Subcutaneous abdominal adipose tissue (tissue), 5 donors: ENCODE measurements at regions not wholly inside any gene's neighbourhood (a gene's known extent, or its start where the extent isn't known, plus 50 kb on each side); places are given as distances from the start of the nearest gene placed in this dataset.

Experiments
- H3K27ac ChIP-seq: one replicate; pipeline ENCODE4 v1.7.0; 2013; ENCODE audit warnings: low read depth, mild to moderate bottlenecking, inconsistent platforms, low read length, moderate library complexity
- H3K27me3 ChIP-seq, 5 donors: one replicate each; pipeline ENCODE4 v1.7.0; 2013; ENCODE audit warnings: low read length in 5 of 5, inconsistent platforms in 1 of 5; ENCODE audit not compliant: control insufficient read depth in 5 of 5, insufficient read depth in 4 of 5
- H3K36me3 ChIP-seq, 5 donors: one replicate each; pipeline ENCODE4 v1.7.0; 2013; ENCODE audit warnings: low read length in 5 of 5; ENCODE audit not compliant: control insufficient read depth in 5 of 5, insufficient read depth in 5 of 5
- H3K4me1 ChIP-seq, 5 donors: one replicate each; pipeline ENCODE4 v1.7.0; 2013; ENCODE audit warnings: low read length in 5 of 5, mild to moderate bottlenecking in 3 of 5, moderate library complexity in 1 of 5; ENCODE audit not compliant: control insufficient read depth in 5 of 5, insufficient read depth in 5 of 5
- H3K4me3 ChIP-seq, 5 donors: one replicate each; pipeline ENCODE4 v1.7.0; 2013; ENCODE audit warnings: low read length in 5 of 5, low read depth in 1 of 5
- H3K9ac ChIP-seq, 5 donors: one replicate each; pipeline ENCODE4 v1.7.0; 2013; ENCODE audit warnings: low read length in 5 of 5, mild to moderate bottlenecking in 4 of 5, moderate library complexity in 3 of 5
- H3K9me3 ChIP-seq, 5 donors: one replicate each; pipeline ENCODE4 v1.7.0; 2013; ENCODE audit warnings: low read length in 5 of 5; ENCODE audit not compliant: control insufficient read depth in 5 of 5
- donor health status: healthy.
- donor health status: healthy.
- donor health status: healthy.
- donor health status: healthy.
- donor health status: healthy.

DNA sequence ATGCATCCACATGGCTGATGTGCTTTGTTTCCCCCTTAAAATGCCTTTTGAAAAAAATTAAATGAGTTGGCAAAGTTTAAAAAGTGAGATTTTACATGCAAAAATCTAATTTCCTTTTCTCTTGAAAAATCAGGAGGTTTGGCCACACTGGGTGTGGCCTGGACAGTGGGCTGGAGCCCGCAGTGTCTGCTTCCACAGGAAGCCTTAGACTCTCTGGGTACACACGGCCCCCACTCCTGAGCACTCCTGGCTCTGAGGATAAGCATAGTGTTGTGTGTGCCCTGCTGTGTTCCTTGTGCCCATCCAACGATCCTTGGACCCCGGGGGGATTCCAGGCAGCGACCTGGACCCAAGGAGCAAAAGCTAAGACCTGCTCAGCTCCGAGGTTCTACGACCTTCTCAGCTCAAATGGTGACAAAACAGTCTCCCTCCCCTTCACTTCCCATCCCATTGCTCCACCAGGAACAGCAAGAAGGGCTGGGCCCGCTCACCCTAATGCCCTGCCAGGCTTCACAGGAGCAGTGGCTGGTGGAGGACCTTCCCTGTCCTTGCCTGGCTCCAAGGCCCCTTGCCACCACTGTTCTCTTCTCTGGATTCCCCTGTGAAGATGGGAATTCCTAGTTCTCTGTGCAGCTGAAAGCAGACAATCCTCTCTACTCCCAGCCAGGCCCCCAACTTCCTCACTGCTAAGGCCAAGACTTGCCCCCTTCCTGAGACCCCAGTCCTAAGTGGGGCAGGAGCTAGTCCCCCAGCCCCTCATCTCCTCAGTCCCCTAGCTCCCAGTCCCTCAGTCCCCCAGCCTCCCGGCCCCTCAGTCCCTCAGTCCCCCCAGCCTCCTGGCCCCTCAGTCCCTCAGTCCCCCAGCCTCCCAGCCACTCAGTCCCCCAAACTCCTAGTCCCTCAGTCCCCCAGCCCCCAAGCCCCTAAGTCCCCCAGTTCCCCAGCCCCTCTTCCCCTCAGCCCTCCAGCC is 395.8 kb downstream of the PTPRU start:
- H3K27ac ChIP-seq: no peak overlapping the region

DNA sequence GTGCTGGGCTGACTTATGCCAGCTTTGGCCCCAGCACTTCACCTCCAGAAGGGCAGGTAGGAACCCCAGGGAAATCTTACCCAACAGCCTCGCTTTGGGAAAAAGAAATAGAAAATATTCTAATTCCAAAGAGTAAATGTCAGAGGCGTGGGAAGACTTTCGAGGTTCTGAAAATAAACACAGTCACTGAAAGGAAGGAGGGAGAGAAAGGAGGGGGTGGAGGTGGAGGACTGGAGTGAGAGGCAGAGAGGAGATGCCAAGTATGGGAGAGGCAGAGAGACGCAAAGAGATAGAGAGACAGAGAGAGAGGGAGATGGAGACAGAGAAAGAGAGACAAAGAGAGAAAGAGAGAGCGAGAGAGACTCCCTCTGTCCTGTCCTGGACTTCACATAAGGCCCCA is 395.0 kb downstream of the PTPRU start:
- no peak overlapping the region for H3K9ac ChIP-seq
- no peaks in the 10 kb centered on the region for H3K36me3 ChIP-seq
- H3K27ac ChIP-seq: no peak overlapping the region
- H3K4me1 ChIP-seq: no peaks in the 10 kb centered on the region
- H3K4me3 ChIP-seq: no peak overlapping the region
- peaks cover 2 to 15% (median 13%) of the 10 kb centered on the region in 5 donors for H3K9me3 ChIP-seq
- H3K27me3 ChIP-seq: peaks cover 0 to 11% (median 4%) of the 10 kb centered on the region in 5 donors

More for the DNA sequence above, 395.8 kb downstream of the PTPRU start:
- H3K4me3 ChIP-seq: no peak overlapping the region
- no peaks in the 10 kb centered on the region for H3K4me1 ChIP-seq
- H3K9me3 ChIP-seq: peaks cover 2 to 15% (median 13%) of the 10 kb centered on the region in 5 donors
- H3K9ac ChIP-seq: no peak overlapping the region
- H3K27me3 ChIP-seq: peaks cover 0 to 11% (median 3%) of the 10 kb centered on the region in 5 donors
- no peaks in the 10 kb centered on the region for H3K36me3 ChIP-seq

DNA sequence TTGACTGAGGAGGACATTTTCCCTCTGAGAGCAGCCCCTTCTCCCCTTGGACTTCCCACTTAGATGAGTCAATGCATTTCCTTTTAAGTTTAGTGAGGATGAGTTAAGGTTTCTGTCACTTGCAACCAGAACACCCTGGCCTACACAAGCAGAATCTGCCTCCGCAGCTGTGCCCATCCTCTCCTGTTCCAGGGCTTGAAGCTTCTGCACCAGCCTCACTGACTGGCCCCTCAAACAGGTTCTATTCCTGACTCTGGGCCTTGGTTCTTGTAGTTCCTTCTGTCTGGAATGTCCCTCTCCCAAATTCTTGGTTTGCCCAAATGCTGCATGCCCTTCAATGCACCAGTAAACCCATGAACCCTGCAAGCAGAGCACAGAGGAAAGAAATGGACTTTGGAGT is 394.4 kb downstream of the PTPRU start:
- Histone ChIP-seq H3K4me3 (no peak overlapping the region), H3K9me3 (peaks cover 2 to 15% (median 13%) of the 10 kb centered on the region in 5 donors), H3K27ac (no peak overlapping the region), H3K36me3 (no peaks in the 10 kb centered on the region), H3K27me3 (peaks cover 0 to 8% (median 5%) of the 10 kb centered on the region in 5 donors), H3K4me1 (no peaks in the 10 kb centered on the region), H3K9ac (no peak overlapping the region)

DNA sequence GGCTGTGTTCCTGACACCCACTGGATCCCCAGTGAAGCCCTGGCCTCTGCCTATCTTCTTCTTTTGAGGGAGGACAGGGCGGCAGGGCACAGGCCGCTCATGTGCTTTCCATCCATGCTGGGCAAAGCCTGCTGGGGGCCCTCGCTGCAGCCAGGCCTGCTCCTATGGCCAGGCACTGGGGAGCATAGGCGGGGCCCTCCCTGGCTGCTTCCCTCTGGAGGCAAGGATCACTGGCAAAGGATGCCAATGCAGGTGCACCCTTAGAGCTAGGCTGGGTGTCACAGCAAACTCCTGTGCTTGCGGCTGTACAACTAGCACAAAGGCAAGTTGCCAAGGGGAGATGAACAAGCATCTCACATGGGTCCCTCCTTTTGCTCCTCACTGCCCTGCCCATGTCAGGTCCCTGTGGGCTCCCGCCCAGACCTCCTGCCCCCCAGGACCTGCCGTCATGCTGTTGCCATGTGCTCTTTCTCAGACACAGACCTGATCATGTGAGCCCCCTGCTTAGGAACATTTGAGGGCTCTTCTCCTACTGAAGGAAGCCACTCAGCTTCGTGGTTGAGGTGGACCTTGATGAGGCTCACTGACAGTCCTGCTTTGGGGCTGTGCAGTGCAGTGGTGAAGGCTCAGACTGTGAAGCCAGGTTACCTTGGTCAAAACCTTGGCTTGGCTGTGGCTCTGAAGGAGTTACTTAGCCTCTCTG is 393.6 kb downstream of the PTPRU start:
- Histone ChIP-seq H3K9me3 (peaks cover 2 to 15% (median 13%) of the 10 kb centered on the region in 5 donors), H3K36me3 (no peaks in the 10 kb centered on the region), H3K27me3 (peaks cover 0 to 8% (median 5%) of the 10 kb centered on the region in 5 donors), H3K4me3 (no peak overlapping the region), H3K9ac (no peak overlapping the region), H3K27ac (no peak overlapping the region), H3K4me1 (no peaks in the 10 kb centered on the region)

DNA sequence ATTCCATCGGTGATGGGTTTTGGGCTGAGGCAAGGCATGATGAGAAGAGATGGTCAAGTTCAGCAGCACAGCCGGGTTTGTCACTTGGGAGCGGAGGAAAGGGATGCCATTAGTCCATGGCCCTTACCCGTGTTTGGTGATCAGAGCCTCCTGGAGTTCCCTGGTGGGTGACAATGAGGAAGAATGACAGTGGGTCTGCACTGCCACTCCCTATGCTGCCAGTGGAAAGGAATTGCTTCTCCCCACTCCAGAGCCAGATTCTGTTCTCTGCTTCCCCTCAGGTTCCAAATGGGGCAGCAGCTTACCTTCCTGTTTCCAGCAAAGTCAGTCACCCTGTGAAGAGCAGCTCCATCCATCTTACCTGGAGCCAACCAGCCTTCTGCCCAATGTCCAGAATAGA is 393.1 kb downstream of the PTPRU start:
- H3K4me3 ChIP-seq: no peak overlapping the region
- peaks cover 2 to 15% (median 13%) of the 10 kb centered on the region in 5 donors for H3K9me3 ChIP-seq
- H3K27me3 ChIP-seq: peaks cover 0 to 5% (median 2%) of the 10 kb centered on the region in 5 donors
- no peak overlapping the region for H3K27ac ChIP-seq
- no peaks in the 10 kb centered on the region for H3K36me3 ChIP-seq
- no peaks in the 10 kb centered on the region for H3K4me1 ChIP-seq
- H3K9ac ChIP-seq: no peak overlapping the region

DNA sequence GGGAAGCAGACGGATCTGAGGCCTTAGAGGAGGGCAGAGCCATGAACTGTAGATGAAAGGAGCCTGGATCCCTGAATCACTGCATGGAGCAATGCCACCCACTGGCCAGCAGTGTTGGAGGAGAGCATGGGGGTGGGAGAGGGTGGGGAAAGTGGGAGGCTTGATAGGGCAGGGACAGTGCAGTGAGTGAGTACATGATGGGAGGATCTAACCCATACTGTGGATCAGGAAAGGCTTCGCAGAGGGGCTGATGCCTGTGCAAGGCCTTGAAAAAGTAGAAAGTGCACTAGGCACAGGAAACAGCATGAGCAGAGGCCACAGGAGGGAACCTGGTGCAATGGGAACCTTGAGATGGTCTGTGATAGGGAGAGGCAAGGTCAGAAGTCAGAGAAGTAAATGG is 391.9 kb downstream of the PTPRU start:
- H3K27ac ChIP-seq: no peak overlapping the region
- H3K36me3 ChIP-seq: no peaks in the 10 kb centered on the region
- H3K4me1 ChIP-seq: no peaks in the 10 kb centered on the region
- H3K4me3 ChIP-seq: peak overlapping the region in 1 of 5 donors; percentile 24
- peaks cover 0 to 4% (median 0%) of the 10 kb centered on the region in 5 donors for H3K27me3 ChIP-seq
- H3K9ac ChIP-seq: no peak overlapping the region
- H3K9me3 ChIP-seq: peaks cover 2 to 15% (median 13%) of the 10 kb centered on the region in 5 donors

DNA sequence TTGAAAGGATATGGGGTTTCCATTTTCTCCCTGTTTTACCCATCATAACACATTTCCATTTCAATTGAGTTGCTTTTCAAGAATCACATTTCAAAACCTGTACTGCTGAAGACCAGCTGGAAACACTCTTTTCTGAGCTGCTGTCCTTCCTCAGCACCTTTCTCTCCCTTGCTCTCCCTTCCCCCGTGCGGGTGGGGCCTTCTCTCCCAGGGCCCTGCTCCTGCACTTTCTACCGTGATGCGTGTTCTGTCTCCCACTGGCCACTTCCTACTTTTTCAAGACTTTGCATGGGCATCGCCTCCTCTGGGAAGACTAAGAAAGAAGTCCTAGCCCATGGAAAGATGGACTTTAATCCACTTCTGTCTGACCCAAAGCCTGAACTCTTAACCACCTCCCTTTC is 390.4 kb downstream of the PTPRU start:
- Histone ChIP-seq H3K27ac (no peak overlapping the region), H3K9me3 (peaks cover 2 to 15% (median 13%) of the 10 kb centered on the region in 5 donors), H3K4me1 (no peaks in the 10 kb centered on the region), H3K36me3 (no peaks in the 10 kb centered on the region), H3K9ac (no peak overlapping the region), H3K27me3 (peaks cover 0 to 2% (median 0%) of the 10 kb centered on the region in 5 donors), H3K4me3 (no peak overlapping the region)

DNA sequence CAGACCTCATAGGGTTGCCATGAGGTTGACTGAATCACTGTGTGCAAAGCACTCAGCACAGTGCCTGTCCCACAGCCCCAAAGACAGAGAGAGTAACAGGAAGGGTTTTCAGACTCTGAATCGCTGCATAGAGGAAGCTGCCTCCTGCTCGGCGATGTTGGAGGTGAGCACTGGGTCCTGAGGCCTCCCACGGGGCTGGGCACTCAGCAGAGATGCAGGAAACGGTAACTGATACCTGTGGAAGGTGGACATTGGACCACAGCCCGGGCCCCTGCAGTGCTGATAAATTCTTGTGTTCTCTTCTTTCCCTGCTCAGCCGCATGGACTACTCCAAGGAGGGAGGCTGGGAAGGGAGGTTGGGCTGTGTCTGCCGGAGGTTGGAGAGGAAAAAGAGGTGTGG is 389.7 kb downstream of the PTPRU start:
- Histone ChIP-seq H3K27me3 (peaks cover 0 to 2% (median under 1%) of the 10 kb centered on the region in 5 donors), H3K4me3 (no peak overlapping the region), H3K9me3 (peaks cover 2 to 15% (median 13%) of the 10 kb centered on the region in 5 donors), H3K9ac (no peak overlapping the region), H3K4me1 (no peaks in the 10 kb centered on the region), H3K36me3 (no peaks in the 10 kb centered on the region), H3K27ac (no peak overlapping the region)

DNA sequence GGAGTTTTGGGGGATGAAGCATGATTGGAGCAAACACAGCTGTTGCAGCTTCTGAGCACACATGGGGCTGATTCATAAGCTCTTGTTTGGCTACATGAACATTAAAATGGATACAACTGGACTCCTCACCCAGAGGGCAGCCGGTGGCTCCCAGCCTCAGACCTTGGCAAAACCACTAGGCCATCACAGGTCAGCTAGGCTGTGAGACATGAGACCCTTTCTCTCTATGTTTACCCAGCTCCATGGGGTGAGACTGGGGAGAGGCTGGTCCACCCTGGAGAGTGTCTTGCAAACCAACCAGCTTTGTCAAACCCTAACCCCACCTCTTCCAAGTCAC is 388.7 kb downstream of the PTPRU start:
- H3K36me3 ChIP-seq: no peaks in the 10 kb centered on the region
- peaks cover 0 to 3% (median 2%) of the 10 kb centered on the region in 5 donors for H3K27me3 ChIP-seq
- peaks cover 2 to 14% (median 13%) of the 10 kb centered on the region in 5 donors for H3K9me3 ChIP-seq
- no peak overlapping the region for H3K27ac ChIP-seq
- H3K4me3 ChIP-seq: no peak overlapping the region
- no peaks in the 10 kb centered on the region for H3K4me1 ChIP-seq
- H3K9ac ChIP-seq: no peak overlapping the region
